ENCODE measurements at regions not wholly inside any gene's neighbourhood (a gene's known extent, or its start where the extent isn't known, plus 50 kb on each side); places are given as distances from the start of the nearest gene placed in this dataset.

DNA sequence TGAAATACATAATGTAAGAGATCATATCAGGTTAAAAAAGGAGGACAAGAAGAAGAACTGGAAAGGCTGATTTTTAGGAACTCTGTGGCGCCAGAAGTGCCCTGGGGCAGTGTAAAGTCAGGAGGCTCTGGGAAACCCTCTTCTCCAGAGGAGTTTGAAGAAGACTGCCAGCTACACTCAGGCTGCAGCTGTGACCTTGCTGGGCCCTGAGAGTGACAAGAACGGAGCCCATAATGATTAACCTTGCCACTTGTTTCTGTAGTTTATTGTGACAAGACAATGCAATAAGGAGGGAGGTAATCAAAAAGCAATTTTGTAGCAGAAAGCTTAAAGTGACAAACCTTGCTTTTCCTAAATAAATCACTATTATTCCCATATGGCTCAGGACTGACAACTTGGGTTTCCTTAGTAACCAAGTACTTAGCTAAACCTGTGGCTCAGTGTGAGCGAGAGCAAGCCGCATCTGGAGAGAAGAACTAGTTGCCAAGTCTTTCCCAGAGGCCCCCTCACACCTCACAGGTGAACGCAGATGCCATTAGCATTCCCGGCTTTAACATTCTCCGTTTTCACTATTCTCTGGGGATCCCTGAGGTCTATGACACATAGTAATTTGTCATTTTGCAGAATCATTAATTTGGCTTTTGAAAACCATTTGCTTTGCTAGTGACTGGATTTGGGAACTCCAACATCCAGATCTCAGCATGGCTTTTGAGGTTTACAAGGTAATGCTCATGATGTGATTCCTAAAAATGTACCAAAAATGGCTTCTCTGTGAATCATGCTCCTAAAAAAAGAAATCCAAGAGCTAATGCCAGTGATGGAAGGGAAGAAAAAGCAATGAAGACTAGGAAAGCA, 115.9 kb downstream of the OMA1 start:
- Mint-ChIP-seq H3K4me3 (no peak overlapping the region), H3K9me3 (peaks cover 0 to 2% (median 0%) of the 10 kb centered on the region in 3 donors), H3K36me3 (peaks cover 15% of the 10 kb centered on the region), H3K27me3 (no peaks in the 10 kb centered on the region), H3K4me1 (no peaks in the 10 kb centered on the region), H3K27ac (no peak overlapping the region)

DNA sequence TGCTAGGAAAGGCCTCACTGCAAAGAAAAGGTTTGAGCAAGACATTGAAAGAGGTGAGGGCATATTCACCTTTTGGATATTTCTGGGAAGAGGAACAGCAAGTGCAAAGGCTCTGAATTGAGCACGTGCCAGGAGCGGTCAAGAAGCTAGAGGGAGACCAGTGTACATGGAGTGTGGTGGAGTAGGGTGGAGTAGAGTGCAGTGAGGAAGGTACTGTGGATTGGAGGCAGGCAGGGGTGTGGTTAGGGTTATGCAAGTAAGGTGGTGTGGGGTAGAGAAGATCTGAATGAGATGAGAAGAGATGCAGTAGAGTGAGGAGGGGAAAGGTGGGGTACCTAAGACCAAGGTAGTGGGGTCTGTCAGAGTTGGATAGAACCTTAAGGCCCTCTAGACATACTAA, 119.6 kb downstream of the OMA1 start:
- no peak overlapping the region for H3K27ac Mint-ChIP-seq
- H3K36me3 Mint-ChIP-seq = peaks cover 15% of the 10 kb centered on the region
- H3K9me3 Mint-ChIP-seq = peaks cover 0 to 2% (median 0%) of the 10 kb centered on the region in 3 donors
- H3K4me3 Mint-ChIP-seq = no peak overlapping the region
- H3K27me3 Mint-ChIP-seq = no peaks in the 10 kb centered on the region
- H3K4me1 Mint-ChIP-seq = no peaks in the 10 kb centered on the region

DNA sequence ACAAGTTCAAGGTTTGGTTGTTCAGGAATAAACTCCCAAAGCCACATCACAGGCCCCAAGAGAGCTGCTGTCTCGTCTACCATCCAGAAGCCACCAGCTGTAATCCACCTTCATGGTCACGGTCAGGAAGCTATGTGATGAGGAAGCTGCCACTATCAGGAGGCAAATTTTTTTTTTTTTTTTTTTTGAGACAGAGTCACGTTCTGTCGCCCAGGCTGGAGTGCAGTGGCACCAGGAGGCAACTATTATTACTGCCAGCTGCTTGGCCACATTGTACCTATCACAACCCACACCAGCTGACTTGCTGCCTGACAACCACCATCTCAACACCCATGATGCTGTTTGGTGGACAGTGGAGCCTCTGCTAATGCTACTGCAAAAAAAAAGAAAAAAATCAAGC, 124.1 kb downstream of the OMA1 start:
- Mint-ChIP-seq H3K36me3 (peaks cover 17% of the 10 kb centered on the region), H3K9me3 (peaks cover 0 to 2% (median 0%) of the 10 kb centered on the region in 3 donors), H3K27me3 (no peaks in the 10 kb centered on the region), H3K4me1 (no peaks in the 10 kb centered on the region), H3K4me3 (no peak overlapping the region), H3K27ac (no peak overlapping the region)

- no peaks in the 10 kb centered on the region for H3K9me3 Mint-ChIP-seq
- H3K27me3 Mint-ChIP-seq = no peaks in the 10 kb centered on the region
- H3K4me1 Mint-ChIP-seq = no peaks in the 10 kb centered on the region
- peak overlapping the region in 1 of 4 donors; percentile 31 for H3K4me3 Mint-ChIP-seq
- peaks cover 14% of the 10 kb centered on the region for H3K36me3 Mint-ChIP-seq
- H3K27ac Mint-ChIP-seq = no peak overlapping the region
These were observed 128.0 kb downstream of the OMA1 start for GRCh38 chr1:58418283-58419228.

DNA sequence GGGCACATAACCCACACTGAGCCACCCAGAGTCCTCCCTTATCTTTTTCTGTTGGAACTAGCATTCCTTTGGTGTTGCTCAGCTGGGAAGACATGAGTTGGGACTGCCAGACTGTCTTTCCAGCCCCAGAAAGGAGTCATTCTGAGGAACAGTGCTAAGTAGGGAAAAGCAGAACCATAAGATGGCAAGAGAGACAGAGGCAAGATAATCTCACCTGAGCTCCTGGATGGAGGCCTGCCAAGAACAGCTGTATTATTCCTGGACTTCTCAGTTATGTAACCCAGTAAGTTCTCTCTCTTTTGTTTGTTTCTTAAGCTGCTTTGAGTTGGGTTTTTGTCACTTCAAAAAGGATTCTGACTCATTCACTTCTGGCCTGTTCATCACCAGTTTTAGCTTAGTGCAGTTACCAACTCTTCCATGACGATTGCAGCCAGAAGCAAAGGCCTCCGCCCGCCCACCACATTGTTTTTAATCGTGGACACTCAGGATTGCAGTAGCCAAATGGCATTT, 134.4 kb downstream of the OMA1 start:
- Mint-ChIP-seq H3K4me3 (no peak overlapping the region), H3K27me3 (no peaks in the 10 kb centered on the region), H3K36me3 (peaks cover 8% of the 10 kb centered on the region), H3K9me3 (no peaks in the 10 kb centered on the region), H3K4me1 (no peaks in the 10 kb centered on the region), H3K27ac (no peak overlapping the region)

GRCh38 chr1:58409890-58410289, 136.6 kb downstream of the OMA1 start:
- peaks cover 7% of the 10 kb centered on the region for H3K36me3 Mint-ChIP-seq
- H3K9me3 Mint-ChIP-seq = no peaks in the 10 kb centered on the region
- H3K27me3 Mint-ChIP-seq = no peaks in the 10 kb centered on the region
- H3K27ac Mint-ChIP-seq = no peak overlapping the region
- H3K4me1 Mint-ChIP-seq = no peaks in the 10 kb centered on the region
- no peak overlapping the region for H3K4me3 Mint-ChIP-seq

GRCh38 chr1:58409336-58409735, 137.2 kb downstream of the OMA1 start:
- Mint-ChIP-seq H3K36me3 (peaks cover 6% of the 10 kb centered on the region), H3K27me3 (no peaks in the 10 kb centered on the region), H3K4me1 (no peaks in the 10 kb centered on the region), H3K27ac (no peak overlapping the region), H3K9me3 (no peaks in the 10 kb centered on the region), H3K4me3 (no peak overlapping the region)

- Mint-ChIP-seq H3K36me3 (no peaks in the 10 kb centered on the region), H3K4me1 (no peaks in the 10 kb centered on the region), H3K4me3 (no peak overlapping the region), H3K9me3 (no peaks in the 10 kb centered on the region), H3K27me3 (no peaks in the 10 kb centered on the region), H3K27ac (no peak overlapping the region)
These were observed 140.0 kb downstream of the OMA1 start for GRCh38 chr1:58406301-58407071.

DNA sequence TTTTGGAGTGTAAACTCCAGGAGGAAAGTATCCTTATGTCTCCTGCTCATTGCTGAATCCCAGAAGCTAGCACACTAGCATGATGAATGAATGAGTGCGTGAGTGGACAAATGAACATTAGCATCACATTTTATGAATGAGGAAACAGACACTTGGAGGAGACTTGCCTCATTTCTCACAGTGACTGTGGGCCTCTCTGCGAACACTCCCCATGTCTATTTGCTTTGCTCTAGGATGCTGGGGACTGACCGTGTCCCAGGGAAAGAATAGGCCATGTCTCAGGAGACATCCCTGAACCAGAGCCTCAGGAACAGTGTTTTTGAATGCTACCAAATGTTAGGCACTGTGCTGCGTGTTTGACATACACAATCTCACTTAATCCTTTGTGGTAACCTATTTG, 140.9 kb downstream of the OMA1 start:
- Mint-ChIP-seq H3K9me3 (no peaks in the 10 kb centered on the region), H3K4me3 (no peak overlapping the region), H3K4me1 (no peaks in the 10 kb centered on the region), H3K36me3 (no peaks in the 10 kb centered on the region), H3K27ac (no peak overlapping the region), H3K27me3 (no peaks in the 10 kb centered on the region)

DNA sequence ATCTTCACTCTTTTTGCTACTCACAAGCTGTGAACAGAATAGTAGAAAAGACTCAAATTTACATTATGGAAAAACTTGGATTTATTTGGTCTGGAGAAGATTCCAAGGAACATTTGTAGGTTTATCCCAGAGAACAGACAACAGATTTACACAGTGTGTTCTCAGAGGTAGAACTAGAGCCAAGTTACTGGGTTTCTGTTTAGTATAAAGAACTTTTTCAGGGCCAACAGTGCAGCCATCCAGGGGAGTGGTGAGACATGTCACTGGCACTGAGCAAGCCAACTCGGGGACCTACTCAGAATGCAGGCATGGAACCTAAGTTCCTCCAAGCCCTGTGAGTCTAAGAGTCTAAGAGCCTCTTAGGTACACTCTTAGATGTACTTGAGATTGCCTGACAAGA, 142.6 kb downstream of the OMA1 start:
- H3K27me3 Mint-ChIP-seq = no peaks in the 10 kb centered on the region
- H3K4me1 Mint-ChIP-seq = peaks cover 0 to 2% (median 0%) of the 10 kb centered on the region in 3 donors
- no peak overlapping the region for H3K27ac Mint-ChIP-seq
- no peaks in the 10 kb centered on the region for H3K36me3 Mint-ChIP-seq
- H3K9me3 Mint-ChIP-seq = no peaks in the 10 kb centered on the region
- H3K4me3 Mint-ChIP-seq = no peak overlapping the region

DNA sequence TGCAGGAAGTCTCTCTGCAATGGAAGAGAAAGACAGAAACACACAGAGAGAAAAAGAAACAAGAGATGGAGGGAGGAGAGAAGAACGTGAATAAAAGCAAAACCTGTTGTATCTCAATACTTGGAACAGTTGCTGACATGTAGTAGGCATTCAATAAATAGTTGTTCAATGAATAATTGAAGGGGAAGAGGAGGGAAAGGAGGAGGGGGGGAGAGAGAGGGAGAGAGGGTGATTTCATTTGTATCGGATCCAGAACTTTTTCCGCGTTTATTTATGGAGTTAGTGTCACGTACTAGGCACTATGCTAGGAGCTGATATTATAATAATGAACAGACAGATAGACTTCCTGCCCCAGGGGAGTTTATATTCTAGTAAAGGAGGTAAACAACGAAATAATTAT, 144.1 kb downstream of the OMA1 start:
- H3K4me3 Mint-ChIP-seq = no peak overlapping the region
- H3K4me1 Mint-ChIP-seq = peaks cover 0 to 2% (median 0%) of the 10 kb centered on the region in 3 donors
- no peaks in the 10 kb centered on the region for H3K36me3 Mint-ChIP-seq
- no peaks in the 10 kb centered on the region for H3K9me3 Mint-ChIP-seq
- no peak overlapping the region for H3K27ac Mint-ChIP-seq
- no peaks in the 10 kb centered on the region for H3K27me3 Mint-ChIP-seq

DNA sequence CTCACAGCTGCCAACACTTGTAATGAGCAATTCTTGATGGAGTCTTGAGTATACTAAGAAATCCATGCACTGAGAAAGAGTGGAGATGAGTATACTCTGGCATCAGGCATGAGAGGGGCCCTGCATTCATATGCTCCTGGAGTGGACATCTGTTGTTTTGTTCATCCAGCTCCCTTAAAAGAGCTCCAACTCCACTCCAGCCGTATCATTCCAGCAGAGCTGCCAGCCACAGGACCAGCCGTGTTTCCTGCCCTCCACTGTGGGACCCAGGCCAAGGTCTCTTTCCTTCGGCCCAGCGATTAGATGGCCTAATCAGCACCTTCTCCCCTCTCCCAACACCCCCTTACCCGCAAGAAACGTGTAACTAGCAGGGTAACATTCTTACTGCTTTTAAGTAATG, 144.5 kb downstream of the OMA1 start:
- Mint-ChIP-seq H3K4me3 (no peak overlapping the region), H3K27me3 (no peaks in the 10 kb centered on the region), H3K27ac (no peak overlapping the region), H3K4me1 (peaks cover 0 to 2% (median 0%) of the 10 kb centered on the region in 3 donors), H3K36me3 (no peaks in the 10 kb centered on the region), H3K9me3 (no peaks in the 10 kb centered on the region)

GRCh38 chr1:58399176-58399575, 147.3 kb downstream of the OMA1 start:
- Mint-ChIP-seq H3K36me3 (peaks cover 2% of the 10 kb centered on the region), H3K27ac (no peak overlapping the region), H3K4me1 (peaks cover 0 to 2% (median 2%) of the 10 kb centered on the region in 3 donors), H3K4me3 (no peak overlapping the region), H3K9me3 (no peaks in the 10 kb centered on the region), H3K27me3 (no peaks in the 10 kb centered on the region)

DNA sequence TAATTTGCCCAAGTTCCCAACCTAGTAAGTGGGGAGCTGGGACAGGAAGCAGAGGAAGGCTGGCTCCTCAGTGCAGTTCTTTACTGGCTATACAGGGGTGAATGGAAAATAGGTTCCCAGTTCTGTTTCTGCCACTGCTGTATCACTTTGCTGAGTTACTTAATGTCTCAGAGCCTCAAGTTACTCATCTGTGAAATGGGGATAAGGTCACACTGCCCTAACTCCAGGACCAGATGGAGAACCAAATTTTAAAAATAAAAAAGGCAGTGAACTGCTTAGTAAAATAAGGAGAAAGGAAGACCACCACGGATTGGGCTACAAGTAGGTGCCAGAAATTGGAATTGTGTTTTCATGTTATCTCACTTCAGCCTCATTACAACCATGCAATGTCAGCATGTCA, 147.8 kb downstream of the OMA1 start:
- H3K36me3 Mint-ChIP-seq = peaks cover 2% of the 10 kb centered on the region
- H3K9me3 Mint-ChIP-seq = no peaks in the 10 kb centered on the region
- no peak overlapping the region for H3K27ac Mint-ChIP-seq
- H3K4me3 Mint-ChIP-seq = no peak overlapping the region
- no peaks in the 10 kb centered on the region for H3K27me3 Mint-ChIP-seq
- peaks cover 0 to 2% (median 2%) of the 10 kb centered on the region in 3 donors for H3K4me1 Mint-ChIP-seq
